ENCODE measurements at regions not wholly inside any gene's neighbourhood (a gene's known extent, or its start where the extent isn't known, plus 50 kb on each side); places are given as distances from the start of the nearest gene placed in this dataset.

- no peak overlapping the region for H3K4me3 Mint-ChIP-seq
- TF ChIP-seq, protein P1, sequence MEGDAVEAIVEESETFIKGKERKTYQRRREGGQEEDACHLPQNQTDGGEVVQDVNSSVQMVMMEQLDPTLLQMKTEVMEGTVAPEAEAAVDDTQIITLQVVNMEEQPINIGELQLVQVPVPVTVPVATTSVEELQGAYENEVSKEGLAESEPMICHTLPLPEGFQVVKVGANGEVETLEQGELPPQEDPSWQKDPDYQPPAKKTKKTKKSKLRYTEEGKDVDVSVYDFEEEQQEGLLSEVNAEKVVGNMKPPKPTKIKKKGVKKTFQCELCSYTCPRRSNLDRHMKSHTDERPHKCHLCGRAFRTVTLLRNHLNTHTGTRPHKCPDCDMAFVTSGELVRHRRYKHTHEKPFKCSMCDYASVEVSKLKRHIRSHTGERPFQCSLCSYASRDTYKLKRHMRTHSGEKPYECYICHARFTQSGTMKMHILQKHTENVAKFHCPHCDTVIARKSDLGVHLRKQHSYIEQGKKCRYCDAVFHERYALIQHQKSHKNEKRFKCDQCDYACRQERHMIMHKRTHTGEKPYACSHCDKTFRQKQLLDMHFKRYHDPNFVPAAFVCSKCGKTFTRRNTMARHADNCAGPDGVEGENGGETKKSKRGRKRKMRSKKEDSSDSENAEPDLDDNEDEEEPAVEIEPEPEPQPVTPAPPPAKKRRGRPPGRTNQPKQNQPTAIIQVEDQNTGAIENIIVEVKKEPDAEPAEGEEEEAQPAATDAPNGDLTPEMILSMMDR (IDR thresholded peaks at IDR 0.05), result no peak
- H2AFZ ChIP-seq (ENCODE audit: insufficient read depth, low read depth, low read length, poor library complexity, severe bottlenecking), result no peak overlapping the region
- no peak overlapping the region for H3K27ac ChIP-seq (ENCODE audit: low read depth in 1 of 2, low read length in 2 of 2)
- no peaks in the 10 kb centered on the region for H3K27me3 Mint-ChIP-seq (ENCODE audit: low read depth in 3 of 3)
- no peaks in the 10 kb centered on the region for H3K27me3 ChIP-seq (ENCODE audit: control insufficient read depth in 2 of 2, insufficient read depth in 2 of 2, low read length in 2 of 2)
- no peaks in the 10 kb centered on the region for H4K20me1 ChIP-seq (ENCODE audit: insufficient read depth, low read length)
- H3K9ac ChIP-seq (ENCODE audit: insufficient read depth, low read length, poor library complexity, severe bottlenecking), result no peak overlapping the region
- DNase-seq, result no peak
- peaks cover 0 to 6% (median 2%) of the 10 kb centered on the region in 7 donors for H3K9me3 Mint-ChIP-seq
- no peaks in the 10 kb centered on the region for H3K36me3 Mint-ChIP-seq
- H3K27ac Mint-ChIP-seq, result no peak overlapping the region
- no peak overlapping the region for H3K4me3 ChIP-seq (replicated peaks in 1 of 3; ENCODE audit: low read depth in 2 of 3, low read length in 3 of 3)
- H3K36me3 ChIP-seq (replicated peaks in 1 of 2; ENCODE audit: control insufficient read depth in 1 of 2, insufficient read depth in 2 of 2, low read length in 2 of 2), result no peaks in the 10 kb centered on the region
- H3K4me1 ChIP-seq (ENCODE audit: control insufficient read depth in 1 of 2, insufficient read depth in 2 of 2, low read length in 2 of 2), result no peaks in the 10 kb centered on the region
- no peaks in the 10 kb centered on the region for H3K79me2 ChIP-seq (ENCODE audit: insufficient read depth, low read length)
- intact Hi-C loops (cut with micrococcal nuclease), result no loop called here
- no peak overlapping the region for H3K4me2 ChIP-seq (replicated peaks; ENCODE audit: extremely low read depth, low read length, poor library complexity, severe bottlenecking)
- no peaks in the 10 kb centered on the region for H3K9me3 ChIP-seq (replicated peaks in 1 of 2; ENCODE audit: control insufficient read depth in 1 of 2, insufficient read depth in 1 of 2, low read length in 2 of 2)
- H3K4me1 Mint-ChIP-seq, result no peaks in the 10 kb centered on the region
- WGBS (ENCODE audit: insufficient coverage), result 63% methylated on average over 2 of the region's 6 CpGs
Measured at GRCh38 chr2:208984376-208985090, 439.3 kb upstream of the MAP2 start.

- Mint-ChIP-seq H3K27me3 (ENCODE audit: low read depth in 3 of 3) (no peaks in the 10 kb centered on the region), H3K36me3 (no peaks in the 10 kb centered on the region), H3K9me3 (peaks cover 0 to 6% (median 3%) of the 10 kb centered on the region in 7 donors), H3K27ac (no peak overlapping the region), H3K4me3 (no peak overlapping the region), H3K4me1 (no peaks in the 10 kb centered on the region)
- Histone ChIP-seq H3K79me2 (ENCODE audit: insufficient read depth, low read length) (no peaks in the 10 kb centered on the region), H3K4me1 (ENCODE audit: control insufficient read depth in 1 of 2, insufficient read depth in 2 of 2, low read length in 2 of 2) (no peaks in the 10 kb centered on the region), H3K4me3 (replicated peaks in 1 of 3; ENCODE audit: low read depth in 2 of 3, low read length in 3 of 3) (no peak overlapping the region), H3K36me3 (replicated peaks in 1 of 2; ENCODE audit: control insufficient read depth in 1 of 2, insufficient read depth in 2 of 2, low read length in 2 of 2) (no peaks in the 10 kb centered on the region), H3K27ac (ENCODE audit: low read depth in 1 of 2, low read length in 2 of 2) (no peak overlapping the region), H2AFZ (ENCODE audit: insufficient read depth, low read depth, low read length, poor library complexity, severe bottlenecking) (no peak overlapping the region), H4K20me1 (ENCODE audit: insufficient read depth, low read length) (no peaks in the 10 kb centered on the region), H3K27me3 (ENCODE audit: control insufficient read depth in 2 of 2, insufficient read depth in 2 of 2, low read length in 2 of 2) (no peaks in the 10 kb centered on the region), H3K4me2 (replicated peaks; ENCODE audit: extremely low read depth, low read length, poor library complexity, severe bottlenecking) (no peak overlapping the region), H3K9ac (ENCODE audit: insufficient read depth, low read length, poor library complexity, severe bottlenecking) (no peak overlapping the region), H3K9me3 (replicated peaks in 1 of 2; ENCODE audit: control insufficient read depth in 1 of 2, insufficient read depth in 1 of 2, low read length in 2 of 2) (peaks cover 0 to under 1% of the 10 kb centered on the region in 2 donors)
- TF ChIP-seq, protein P1 (IDR thresholded peaks at IDR 0.05), result no peak
- DNase-seq, result no peak
- intact Hi-C loops (cut with micrococcal nuclease), result no loop called here
- 0% methylated on average over 1 of the region's 5 CpGs for WGBS (ENCODE audit: insufficient coverage)
Measured at GRCh38 chr2:208985644-208986043, 438.2 kb upstream of the MAP2 start.
